ENCODE measurements at regions not wholly inside any gene's neighbourhood (a gene's known extent, or its start where the extent isn't known, plus 50 kb on each side); places are given as distances from the start of the nearest gene placed in this dataset.

GRCh38 chr6:144769142-144769541, 484.0 kb downstream of the UTRN start:
- no peak for TF ChIP-seq FOXK2 (IDR thresholded peaks at IDR 0.05)
- no peak for TF ChIP-seq FOXA1 (IDR thresholded peaks at IDR 0.05)
- TF ChIP-seq L3MBTL2 (conservative IDR thresholded peaks at IDR 0.05) = no peak
- TF ChIP-seq SP1 (IDR thresholded peaks at IDR 0.05) = no peak
- TF ChIP-seq CTBP1 (IDR thresholded peaks at IDR 0.05; ENCODE audit: borderline replicate concordance) = no peak
- TF ChIP-seq FOXM1 (IDR thresholded peaks at IDR 0.05; ENCODE audit: borderline replicate concordance) = no peak
- TF ChIP-seq LEF1 (IDR thresholded peaks at IDR 0.05; ENCODE audit: borderline replicate concordance) = no peak
- no peak for TF ChIP-seq ARNT (IDR thresholded peaks at IDR 0.05)
